ENCODE measurements at regions not wholly inside any gene's neighbourhood (a gene's known extent, or its start where the extent isn't known, plus 50 kb on each side); places are given as distances from the start of the nearest gene placed in this dataset. TPM values are rescaled to one million over a fixed set of nuclear protein-coding genes. Genes with fewer than 3 reads are reported as not detected.
A peak's percentile ranks its signal among the peaks of the same experiment; 100 is the strongest.

DNA sequence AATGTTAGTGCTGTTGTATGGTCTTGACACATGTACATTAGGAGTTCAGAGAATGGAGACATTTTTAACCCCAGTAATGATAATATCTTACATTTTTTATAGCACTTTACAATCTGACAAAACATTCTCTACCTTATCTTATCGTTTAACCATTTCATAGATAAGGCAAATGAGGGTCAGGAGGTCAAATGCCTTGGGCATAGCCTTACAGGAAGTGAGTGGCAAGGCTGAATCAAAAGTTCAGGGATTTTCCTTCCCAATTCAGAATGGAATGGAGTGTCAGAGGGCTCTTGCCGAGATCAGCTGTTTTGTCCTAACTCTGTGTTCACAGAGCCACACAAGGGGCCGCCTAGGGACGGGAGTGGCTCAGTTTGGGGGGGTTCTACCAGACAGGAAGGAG is 57.6 kb upstream of the AK4 start:
- Histone ChIP-seq H3K36me3 (no peaks in the 10 kb centered on the region), H3K4me3 (replicated peaks in 1 of 3) (no peak overlapping the region), H3K27ac (no peak overlapping the region), H3K9me3 (no peaks in the 10 kb centered on the region), H3K27me3 (no peaks in the 10 kb centered on the region), H3K4me1 (no peaks in the 10 kb centered on the region)
- 50 to 57% methylated on average over 4 of the region's 4 CpGs for WGBS, 2 donors
- no peak for DNase-seq
- intact Hi-C loops (cut with DNase I) = no loop called here
- TF ChIP-seq POLR2A (IDR thresholded peaks at IDR 0.05) = no peak
- TF ChIP-seq, protein P1, sequence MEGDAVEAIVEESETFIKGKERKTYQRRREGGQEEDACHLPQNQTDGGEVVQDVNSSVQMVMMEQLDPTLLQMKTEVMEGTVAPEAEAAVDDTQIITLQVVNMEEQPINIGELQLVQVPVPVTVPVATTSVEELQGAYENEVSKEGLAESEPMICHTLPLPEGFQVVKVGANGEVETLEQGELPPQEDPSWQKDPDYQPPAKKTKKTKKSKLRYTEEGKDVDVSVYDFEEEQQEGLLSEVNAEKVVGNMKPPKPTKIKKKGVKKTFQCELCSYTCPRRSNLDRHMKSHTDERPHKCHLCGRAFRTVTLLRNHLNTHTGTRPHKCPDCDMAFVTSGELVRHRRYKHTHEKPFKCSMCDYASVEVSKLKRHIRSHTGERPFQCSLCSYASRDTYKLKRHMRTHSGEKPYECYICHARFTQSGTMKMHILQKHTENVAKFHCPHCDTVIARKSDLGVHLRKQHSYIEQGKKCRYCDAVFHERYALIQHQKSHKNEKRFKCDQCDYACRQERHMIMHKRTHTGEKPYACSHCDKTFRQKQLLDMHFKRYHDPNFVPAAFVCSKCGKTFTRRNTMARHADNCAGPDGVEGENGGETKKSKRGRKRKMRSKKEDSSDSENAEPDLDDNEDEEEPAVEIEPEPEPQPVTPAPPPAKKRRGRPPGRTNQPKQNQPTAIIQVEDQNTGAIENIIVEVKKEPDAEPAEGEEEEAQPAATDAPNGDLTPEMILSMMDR (IDR thresholded peaks at IDR 0.05) = no peak

DNA sequence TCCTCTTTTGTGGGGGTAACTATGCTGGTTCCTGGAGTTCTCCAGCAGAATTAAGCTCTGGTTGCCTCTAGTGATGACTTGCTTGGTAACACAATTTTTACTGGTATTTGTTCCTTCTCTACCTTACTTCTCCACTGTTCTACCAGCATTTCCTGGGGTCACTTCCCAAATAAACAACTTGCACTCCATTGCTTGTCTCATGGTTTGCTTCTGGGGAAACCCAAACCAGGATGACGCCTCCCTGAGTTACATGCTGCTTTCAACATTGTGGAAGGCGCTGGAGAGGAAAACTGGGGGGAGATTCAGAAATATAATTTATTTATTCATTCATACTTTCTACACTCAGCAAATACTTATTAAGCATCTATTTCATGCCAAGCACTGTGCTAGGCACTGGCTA is 55.3 kb upstream of the AK4 start:
- Histone ChIP-seq H3K27me3 (no peaks in the 10 kb centered on the region), H3K9me3 (no peaks in the 10 kb centered on the region), H3K4me1 (no peaks in the 10 kb centered on the region), H3K4me3 (replicated peaks in 1 of 3) (no peak overlapping the region), H3K36me3 (no peaks in the 10 kb centered on the region), H3K27ac (no peak overlapping the region)
- no peak for DNase-seq
- intact Hi-C loops (cut with DNase I) = no loop called here
- WGBS, 2 donors = 96 to 98% methylated on average over 2 of the region's 2 CpGs
- no peak for TF ChIP-seq POLR2A (IDR thresholded peaks at IDR 0.05)
- TF ChIP-seq, protein P1 (IDR thresholded peaks at IDR 0.05) = no peak

- Histone ChIP-seq H3K4me1 (no peaks in the 10 kb centered on the region), H3K4me3 (replicated peaks in 1 of 3) (no peak overlapping the region), H3K36me3 (no peaks in the 10 kb centered on the region), H3K9me3 (no peaks in the 10 kb centered on the region), H3K27ac (no peak overlapping the region), H3K27me3 (no peaks in the 10 kb centered on the region)
- TF ChIP-seq, protein P1 (IDR thresholded peaks at IDR 0.05) = no peak
- TF ChIP-seq POLR2A (IDR thresholded peaks at IDR 0.05) = no peak
- 93 to 98% methylated on average over 2 of the region's 2 CpGs for WGBS, 2 donors
- intact Hi-C loops (cut with DNase I) = no loop called here
- no peak for DNase-seq
Observed at GRCh38 chr1:65097076-65097475, 50.9 kb upstream of the AK4 start.

MicroRNAs in the stretch of these regions (microRNA counts, 767-probe panel; counts per million panel counts)
- 1,899 to 2,854 counts per million in 2 donors for microRNA hsa-miR-101-3p

Small RNA genes in the stretch of these regions (microRNA-seq; reads per million reads assigned to microRNA genes)
- gene MIR101-1 = 9.1 reads per million, percentile 24 among the genes with 10 or more reads in this experiment
- gene MIR3671 = not detected

Small RNA genes in the stretch of these regions (small RNA-seq; reads per million reads assigned to genes)
- gene MIR101-1 (1.7 reads per million, percentile 49 among the genes with 10 or more reads in this experiment), gene MIR3671 (not detected), gene MRPS21P1 (not detected), gene RNU6-1176P (not detected)
